Kidney (tissue), 13 donors: ENCODE measurements at regions not wholly inside any gene's neighbourhood (a gene's known extent, or its start where the extent isn't known, plus 50 kb on each side); places are given as distances from the start of the nearest gene placed in this dataset.

ENCODE experiments used
- DNase-seq, 5 donors: peaks; one replicate each; pipeline ENCODE4 v3.0.0-alpha.2; 2013 to 2020
- FAIRE-seq: peaks from 2 replicates; lab custom pipeline; 2012; peaks lifted over from hg19 to GRCh38; lab: Jason Lieb, UNC
- H3K27ac ChIP-seq, 2 donors: one replicate each; pipeline ENCODE4 v1.7.0; 2013; ENCODE audit warnings: low read depth in 2 of 2, low read length in 2 of 2, inconsistent platforms in 1 of 2
- H3K27me3 ChIP-seq: one replicate; pipeline ENCODE4 v1.7.1; 2013; ENCODE audit warnings: low read length, inconsistent platforms; ENCODE audit not compliant: control insufficient read depth, insufficient read depth
- H3K36me3 ChIP-seq, 3 donors: one replicate each; pipeline versions ENCODE4 v1.7.0 to v1.7.1; 2013; ENCODE audit warnings: low read length in 3 of 3, control low read depth in 1 of 3, inconsistent platforms in 1 of 3; ENCODE audit not compliant: insufficient read depth in 3 of 3, control insufficient read depth in 2 of 3
- H3K4me1 ChIP-seq, 3 donors: one replicate each; pipeline versions ENCODE4 v1.7.0 to v1.7.1; 2013; ENCODE audit warnings: low read length in 3 of 3, inconsistent platforms in 1 of 3, low read depth in 1 of 3; ENCODE audit not compliant: control insufficient read depth in 2 of 3, insufficient read depth in 2 of 3
- H3K4me3 ChIP-seq, 3 donors: one replicate each; pipeline versions ENCODE4 v1.7.0 to v1.8.1; 2013; ENCODE audit warnings: low read length in 3 of 3, control low read depth in 1 of 3, inconsistent platforms in 1 of 3
- H3K9ac ChIP-seq, 3 donors: one replicate each; pipeline versions ENCODE4 v1.7.0 to v1.7.1; 2013; ENCODE audit warnings: low read length in 3 of 3, control low read depth in 1 of 3, inconsistent platforms in 1 of 3
- H3K9me3 ChIP-seq, 3 donors: one replicate each; pipeline versions ENCODE4 v1.7.0 to v1.7.1; 2013; ENCODE audit warnings: low read length in 3 of 3, control low read depth in 1 of 3, inconsistent platforms in 1 of 3; ENCODE audit not compliant: control insufficient read depth in 2 of 3, insufficient read depth in 1 of 3
- CTCF ChIP-seq: IDR thresholded peaks from 3 replicates; pipeline ENCODE4 v1.5.1; 2012; ENCODE audit warnings: mild to moderate bottlenecking, moderate library complexity, borderline replicate concordance; ENCODE audit not compliant: insufficient read depth; ENCODE audit errors: extremely low read depth
- intact Hi-C: fragments of 100-400 bp; cut with DNase I; formaldehyde crosslinking; loops from one replicate; pipeline ENCODE4 v1.11.1; 2022
- donor health status: control.
- donor health status: control.
- donor health status: control.
- donor health status: control.
- donor health status: control.
- donor health status: DM: yes; HTN: yes; CAD: no.
- donor health status: Normal renal cell carcinoma (clear cell type).

GRCh38 chr2:199572571-199572970 lies 114.8 kb upstream of the SATB2 start:
- TF ChIP-seq CTCF: no peak
- no peak for FAIRE-seq
- intact Hi-C loops: no loop called here

GRCh38 chr2:199570934-199571333 lies 113.2 kb upstream of the SATB2 start:
- Histone ChIP-seq H3K36me3 (no peaks in the 10 kb centered on the region), H3K4me3 (no peak overlapping the region), H3K9ac (no peak overlapping the region), H3K9me3 (no peaks in the 10 kb centered on the region), H3K27me3 (no peaks in the 10 kb centered on the region), H3K4me1 (no peaks in the 10 kb centered on the region), H3K27ac (no peak overlapping the region)
- FAIRE-seq (no peak), DNase-seq (no peak)
- TF ChIP-seq CTCF: no peak
- intact Hi-C loops: no loop called here

More at GRCh38 chr2:199572571-199572970, 114.8 kb upstream of the SATB2 start:
- Histone ChIP-seq H3K9me3 (no peaks in the 10 kb centered on the region), H3K9ac (no peak overlapping the region), H3K36me3 (no peaks in the 10 kb centered on the region), H3K27ac (no peak overlapping the region), H3K4me1 (no peaks in the 10 kb centered on the region), H3K4me3 (no peak overlapping the region), H3K27me3 (no peaks in the 10 kb centered on the region)
- DNase-seq: no peak

GRCh38 chr2:199569336-199569735 lies 111.6 kb upstream of the SATB2 start:
- FAIRE-seq (no peak), DNase-seq (no peak)
- Histone ChIP-seq H3K4me1 (no peaks in the 10 kb centered on the region), H3K27ac (no peak overlapping the region), H3K9me3 (no peaks in the 10 kb centered on the region), H3K9ac (no peak overlapping the region), H3K36me3 (no peaks in the 10 kb centered on the region), H3K4me3 (no peak overlapping the region), H3K27me3 (no peaks in the 10 kb centered on the region)
- intact Hi-C loops: no loop called here
- TF ChIP-seq CTCF: no peak

GRCh38 chr2:199558156-199558555 lies 100.4 kb upstream of the SATB2 start:
- no peaks in the 10 kb centered on the region for H3K27me3 ChIP-seq
- no peak for TF ChIP-seq CTCF
- H3K36me3 ChIP-seq: no peaks in the 10 kb centered on the region
- FAIRE-seq (no peak), DNase-seq (no peak)
- no peak overlapping the region for H3K4me3 ChIP-seq
- intact Hi-C loops: no loop called here
- H3K9ac ChIP-seq: no peak overlapping the region
- no peaks in the 10 kb centered on the region for H3K4me1 ChIP-seq
- H3K9me3 ChIP-seq: no peaks in the 10 kb centered on the region
- H3K27ac ChIP-seq: no peak overlapping the region
